PC-3 (cell line): ENCODE measurements at regions not wholly inside any gene's neighbourhood (a gene's known extent, or its start where the extent isn't known, plus 50 kb on each side); places are given as distances from the start of the nearest gene placed in this dataset.

Source experiments
- ATAC-seq: fragments of 200-7000 bp; cut with Tn5 transposase; 2 replicates; pipeline ENCODE4 v1.9.1; 2020; ENCODE audit warnings: mild to moderate bottlenecking, moderate library complexity
- BruUV-seq: library from RNA; stranded (reverse); fragments of 400-500 nt; replicated peaks from 2 replicates; lab custom pipeline; 2021; lab: Mats Ljungman, UMichigan
- CTCF ChIA-PET: fragments of 300-600 bp; sonication (Branson Sonifier 250); formaldehyde crosslinking; loops from one replicate; lab custom pipeline; 2022; ENCODE audit warnings: antibody characterized with exemption; lab: Charles Lee
- POLR2A ChIA-PET: fragments of 300-600 bp; sonication (Branson Sonifier 250); formaldehyde crosslinking; loops from one replicate; lab custom pipeline; 2022; ENCODE audit warnings: antibody characterized with exemption; ENCODE audit not compliant: unreplicated experiment; lab: Charles Lee
- DNase-seq: peaks from one replicate; pipeline ENCODE4 v3.0.0-alpha.2; 2015
- H2AFZ ChIP-seq: fragments of 300-600 bp; sonication (generic); 2 replicates; pipeline ENCODE4 v1.6.0; 2016; ENCODE audit warnings: antibody characterized with exemption, low read length
- H3F3A ChIP-seq: fragments of 300-600 bp; sonication (generic); one replicate; pipeline ENCODE4 v1.6.0; 2017; ENCODE audit warnings: antibody characterized with exemption, low read length, control low read depth, mild to moderate bottlenecking; ENCODE audit not compliant: unreplicated experiment
- H3K27ac ChIP-seq: fragments of 300-600 bp; sonication (generic); 2 replicates; pipeline ENCODE4 v1.5.1; 2016; ENCODE audit warnings: mild to moderate bottlenecking, low read length
- H3K27me3 ChIP-seq: fragments of 300-600 bp; sonication (generic); 2 replicates; pipeline ENCODE4 v1.6.1; 2016; ENCODE audit warnings: low read length, mixed read lengths
- H3K36me3 ChIP-seq: fragments of 300-600 bp; sonication (generic); 2 replicates; pipeline ENCODE4 v1.6.1; 2016; ENCODE audit warnings: low read depth, mixed run types, low read length, mixed read lengths
- H3K4me1 ChIP-seq: fragments of 300-600 bp; sonication (generic); 2 replicates; pipeline ENCODE4 v1.5.1; 2016; ENCODE audit warnings: low read length; ENCODE audit not compliant: insufficient read depth
- H3K4me2 ChIP-seq: fragments of 300-600 bp; sonication (generic); 2 replicates; pipeline ENCODE4 v1.6.0; 2016; ENCODE audit warnings: low read length
- H3K4me3 ChIP-seq: fragments of 300-600 bp; sonication (generic); 2 replicates; pipeline ENCODE4 v1.5.1; 2016; ENCODE audit warnings: mild to moderate bottlenecking, low read length, mixed read lengths
- H3K79me2 ChIP-seq: fragments of 300-600 bp; sonication (generic); 2 replicates; pipeline ENCODE4 v1.6.1; 2017; ENCODE audit warnings: low read length, mixed read lengths
- H3K9ac ChIP-seq: fragments of 300-600 bp; sonication (generic); 2 replicates; pipeline ENCODE4 v1.6.0; 2016; ENCODE audit warnings: mild to moderate bottlenecking, low read length
- H3K9me2 ChIP-seq: fragments of 300-600 bp; sonication (generic); replicated peaks from 2 replicates; pipeline ENCODE4 v1.6.1; 2016; ENCODE audit warnings: mixed run types, low read length, mixed read lengths
- H3K9me3 ChIP-seq: fragments of 300-600 bp; sonication (generic); 2 replicates; pipeline ENCODE4 v1.6.1; 2016; ENCODE audit warnings: low read length, mixed read lengths
- H4K20me1 ChIP-seq: fragments of 300-600 bp; sonication (generic); 2 replicates; pipeline ENCODE4 v1.6.1; 2016; ENCODE audit warnings: low read length, mixed read lengths
- EZH2 ChIP-seq: fragments of 300-600 bp; sonication (generic); IDR thresholded peaks from one replicate; pipeline ENCODE4 v1.6.1; 2017; ENCODE audit warnings: antibody characterized with exemption, mild to moderate bottlenecking, low read length; ENCODE audit not compliant: unreplicated experiment
- EZH2phosphoT487 ChIP-seq: fragments of 300-600 bp; sonication (generic); IDR thresholded peaks from 2 replicates; pipeline ENCODE4 v1.6.1; 2018; ENCODE audit warnings: mild to moderate bottlenecking, antibody characterized with exemption, low read length, borderline replicate concordance
- intact Hi-C: fragments of 100-400 bp; cut with micrococcal nuclease; formaldehyde crosslinking; loops from 2 replicates; pipeline ENCODE4 v1.9.0; 2023
- TF ChIP-seq, protein P1 (sequence below): fragments of 300-600 bp; sonication (generic); conservative IDR thresholded peaks from 2 replicates; pipeline ENCODE4 v1.5.1; 2017; ENCODE audit warnings: antibody characterized with exemption, low read depth, mild to moderate bottlenecking, low read length

DNA sequence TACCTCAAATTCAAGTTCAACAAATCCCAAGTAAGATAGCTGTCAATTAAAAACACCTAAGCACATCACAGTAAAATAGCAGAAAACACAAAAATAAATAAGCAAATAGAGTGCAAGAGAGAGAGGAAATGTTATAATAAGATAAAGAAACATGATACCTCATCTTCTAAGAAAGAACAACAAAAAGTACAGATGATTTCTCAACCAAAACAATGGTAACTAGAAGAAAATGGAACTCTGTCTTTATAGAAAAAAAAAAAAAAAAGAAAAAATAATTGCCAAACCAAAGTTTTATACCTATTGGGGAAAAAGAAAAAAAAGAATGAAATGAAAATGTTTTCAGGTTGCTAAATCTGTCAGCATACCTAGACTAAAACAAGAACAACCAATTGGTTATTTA, 1253.5 kb upstream of the CDH2 start:
- DNase-seq (peak; percentile 4), ATAC-seq (no peak)
- H4K20me1 ChIP-seq: no peaks in the 10 kb centered on the region
- TF ChIP-seq EZH2phosphoT487: no peak
- TF ChIP-seq, protein P1, sequence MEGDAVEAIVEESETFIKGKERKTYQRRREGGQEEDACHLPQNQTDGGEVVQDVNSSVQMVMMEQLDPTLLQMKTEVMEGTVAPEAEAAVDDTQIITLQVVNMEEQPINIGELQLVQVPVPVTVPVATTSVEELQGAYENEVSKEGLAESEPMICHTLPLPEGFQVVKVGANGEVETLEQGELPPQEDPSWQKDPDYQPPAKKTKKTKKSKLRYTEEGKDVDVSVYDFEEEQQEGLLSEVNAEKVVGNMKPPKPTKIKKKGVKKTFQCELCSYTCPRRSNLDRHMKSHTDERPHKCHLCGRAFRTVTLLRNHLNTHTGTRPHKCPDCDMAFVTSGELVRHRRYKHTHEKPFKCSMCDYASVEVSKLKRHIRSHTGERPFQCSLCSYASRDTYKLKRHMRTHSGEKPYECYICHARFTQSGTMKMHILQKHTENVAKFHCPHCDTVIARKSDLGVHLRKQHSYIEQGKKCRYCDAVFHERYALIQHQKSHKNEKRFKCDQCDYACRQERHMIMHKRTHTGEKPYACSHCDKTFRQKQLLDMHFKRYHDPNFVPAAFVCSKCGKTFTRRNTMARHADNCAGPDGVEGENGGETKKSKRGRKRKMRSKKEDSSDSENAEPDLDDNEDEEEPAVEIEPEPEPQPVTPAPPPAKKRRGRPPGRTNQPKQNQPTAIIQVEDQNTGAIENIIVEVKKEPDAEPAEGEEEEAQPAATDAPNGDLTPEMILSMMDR: no peak
- no peak for TF ChIP-seq EZH2
- H3K4me2 ChIP-seq: no peak overlapping the region
- H3K36me3 ChIP-seq: peaks cover 4% of the 10 kb centered on the region; the same call in 1 of the 2 replicates
- H3K9ac ChIP-seq: no peak overlapping the region
- H3K4me1 ChIP-seq: no peaks in the 10 kb centered on the region
- ChIA-PET POLR2A (no interaction called here), CTCF (no interaction called here)
- no peak overlapping the region for H2AFZ ChIP-seq
- H3K27me3 ChIP-seq: no peaks in the 10 kb centered on the region
- H3K9me3 ChIP-seq: peaks cover 15% of the 10 kb centered on the region
- no peak overlapping the region for H3K27ac ChIP-seq
- intact Hi-C loops: no loop called here
- BruUV-seq: no TSS peak
- no peaks in the 10 kb centered on the region for H3K79me2 ChIP-seq
- H3K4me3 ChIP-seq: no peak overlapping the region
- no peaks in the 10 kb centered on the region for H3F3A ChIP-seq
- no peaks in the 10 kb centered on the region for H3K9me2 ChIP-seq

- Histone ChIP-seq H3K4me1 (peaks cover 11% of the 10 kb centered on the region), H3K4me3 (no peak overlapping the region), H3K27me3 (no peaks in the 10 kb centered on the region), H4K20me1 (no peaks in the 10 kb centered on the region), H3K4me2 (0 out of 2 replicates have a peak overlapping the region, but pooled peaks have one; percentile 32), H3K9ac (no peak overlapping the region), H3K79me2 (no peaks in the 10 kb centered on the region), H3K9me2 (no peaks in the 10 kb centered on the region), H3K9me3 (no peaks in the 10 kb centered on the region), H2AFZ (no peak overlapping the region), H3F3A (no peaks in the 10 kb centered on the region), H3K27ac (peak overlapping the region; percentile 41), H3K36me3 (no peaks in the 10 kb centered on the region)
- ChIA-PET POLR2A (no interaction called here), CTCF (no interaction called here)
- intact Hi-C loops: no loop called here
- peak; percentile 82 for ATAC-seq
- TF ChIP-seq EZH2phosphoT487: no peak
- TF ChIP-seq EZH2: no peak
- TF ChIP-seq, protein P1: no peak
- BruUV-seq: no TSS peak
- peak; percentile 69 for DNase-seq
These were observed 1241.2 kb upstream of the CDH2 start for GRCh38 chr18:29418136-29418535.

GRCh38 chr18:29406996-29407395, 1230.1 kb upstream of the CDH2 start:
- Histone ChIP-seq H3F3A (no peaks in the 10 kb centered on the region), H2AFZ (no peak overlapping the region), H3K9ac (no peak overlapping the region), H3K4me3 (no peak overlapping the region), H3K27me3 (no peaks in the 10 kb centered on the region), H3K4me2 (no peak overlapping the region), H3K27ac (no peak overlapping the region), H3K4me1 (no peaks in the 10 kb centered on the region), H3K9me2 (no peaks in the 10 kb centered on the region), H4K20me1 (no peaks in the 10 kb centered on the region), H3K9me3 (no peaks in the 10 kb centered on the region), H3K79me2 (no peaks in the 10 kb centered on the region), H3K36me3 (no peaks in the 10 kb centered on the region)
- DNase-seq (no peak), ATAC-seq (no peak)
- intact Hi-C loops: no loop called here
- POLR2A ChIA-PET: no interaction called here
- no TSS peak for BruUV-seq
- CTCF ChIA-PET: no interaction called here
- TF ChIP-seq EZH2phosphoT487 (no peak), EZH2 (no peak)
- TF ChIP-seq, protein P1: no peak
